H1 (cell line): ENCODE measurements at regions not wholly inside any gene's neighbourhood (a gene's known extent, or its start where the extent isn't known, plus 50 kb on each side); places are given as distances from the start of the nearest gene placed in this dataset.
"Not testable (repeated sequence)": the region's sequence is repeated elsewhere in the genome, so short reads cannot be mapped to it uniquely, and the experiment has no call there.

Experiments
- CTCF ChIA-PET: fragments of 300-600 bp; sonication (Branson Sonifier 250); formaldehyde crosslinking; loops from one replicate; lab custom pipeline; 2021; ENCODE audit not compliant: partially characterized antibody; lab: Charles Lee
- POLR2A ChIA-PET: fragments of 300-600 bp; sonication (Branson Sonifier 250); formaldehyde crosslinking; loops from one replicate; lab custom pipeline; 2021; ENCODE audit warnings: inconsistent platforms; ENCODE audit not compliant: partially characterized antibody; lab: Charles Lee
- DNase-seq, 2 experiments: peaks; one replicate each; pipeline versions ENCODE4 v3.0.0 to v3.0.0-alpha.2; 2010 to 2022; ENCODE audit warnings: low spot score in 2 of 2, low read depth in 1 of 2, mixed read lengths in 1 of 2
- FAIRE-seq: peaks from 2 replicates; lab custom pipeline; 2011; peaks lifted over from hg19 to GRCh38; lab: Jason Lieb, UNC
- H2AFZ ChIP-seq: 2 replicates; pipeline ENCODE4 v1.8.1; 2012; ENCODE audit warnings: low read length, inconsistent platforms
- H2AK5ac ChIP-seq: 2 replicates; pipeline ENCODE4 v1.6.1; 2013; ENCODE audit warnings: low read depth, low read length
- H2BK120ac ChIP-seq: replicated peaks from 2 replicates; pipeline ENCODE3; 2013; ENCODE audit warnings: low read depth, low read length, inconsistent platforms
- H2BK12ac ChIP-seq: 2 replicates; pipeline ENCODE4 v1.6.1; 2013; ENCODE audit warnings: low read depth, low read length
- H2BK15ac ChIP-seq: 2 replicates; pipeline ENCODE4 v1.6.1; 2013; ENCODE audit warnings: low read length
- H2BK20ac ChIP-seq: 2 replicates; pipeline ENCODE4 v1.6.1; 2013; ENCODE audit warnings: low read length
- H2BK5ac ChIP-seq: 2 replicates; pipeline ENCODE4 v1.6.1; 2013; ENCODE audit warnings: low read depth, low read length
- H3K14ac ChIP-seq: 2 replicates; pipeline ENCODE4 v1.6.1; 2013; ENCODE audit warnings: inconsistent platforms; ENCODE audit not compliant: insufficient read length
- H3K18ac ChIP-seq: 2 replicates; pipeline ENCODE4 v1.6.1; 2013; ENCODE audit warnings: low read length; ENCODE audit errors: extremely low read depth
- H3K23ac ChIP-seq: 2 replicates; pipeline ENCODE4 v1.6.1; 2013; ENCODE audit warnings: inconsistent platforms; ENCODE audit not compliant: insufficient read length
- H3K23me2 ChIP-seq: 2 replicates; pipeline ENCODE4 v1.6.1; 2013; ENCODE audit warnings: low read depth, low read length
- H3K27ac ChIP-seq: 2 replicates; pipeline ENCODE4 v1.6.1; 2011; ENCODE audit warnings: low read depth, low read length, inconsistent platforms
- H3K27me3 ChIP-seq, 4 experiments: replicated peaks in 1 of 4; 1 replicate in 1 of 4; 2 replicates in 3 of 4; pipeline versions ENCODE4 v1.6.1 to v1.8.1; 2011 to 2013; ENCODE audit warnings: low read length in 3 of 4, mild to moderate bottlenecking in 3 of 4, inconsistent platforms in 2 of 4, mixed read lengths in 2 of 4, moderate library complexity in 1 of 4; ENCODE audit not compliant: control insufficient read depth in 3 of 4, insufficient read depth in 3 of 4; ENCODE audit errors: extremely low read depth in 1 of 4
- H3K36me3 ChIP-seq, 4 experiments: 2 replicates each; pipeline versions ENCODE4 v1.6.1 to v1.8.1; 2011 to 2013; ENCODE audit warnings: mild to moderate bottlenecking in 4 of 4, low read length in 3 of 4, moderate library complexity in 2 of 4, control low read depth in 1 of 4, inconsistent platforms in 1 of 4; ENCODE audit not compliant: insufficient read depth in 4 of 4, control insufficient read depth in 2 of 4
- H3K4ac ChIP-seq: replicated peaks from 2 replicates; pipeline ENCODE3; 2013; ENCODE audit warnings: low read length, low read depth, mixed read lengths, inconsistent platforms; ENCODE audit not compliant: insufficient read length
- H3K4me1 ChIP-seq, 4 experiments: replicated peaks in 1 of 4; 1 replicate in 1 of 4; 2 replicates in 3 of 4; pipeline versions ENCODE4 v1.6.1 to v1.8.1; 2011 to 2013; ENCODE audit warnings: low read length in 3 of 4, inconsistent platforms in 2 of 4, mixed read lengths in 1 of 4; ENCODE audit not compliant: insufficient read depth in 4 of 4, control insufficient read depth in 3 of 4
- H3K4me2 ChIP-seq, 2 experiments: 2 replicates each; pipeline versions ENCODE4 v1.6.1 to v1.8.1; 2011 to 2013; ENCODE audit warnings: low read depth in 2 of 2, low read length in 2 of 2, control low read depth in 1 of 2, inconsistent platforms in 1 of 2, mild to moderate bottlenecking in 1 of 2; ENCODE audit not compliant: insufficient read depth in 1 of 2
- H3K4me3 ChIP-seq, 4 experiments: fragments of 200-600, 300-600 bp in 1 of 4; sonication (generic), shearing (Covaris generic), sonication (Bioruptor Twin) in 1 of 4; 2 replicates each; pipeline versions ENCODE4 v1.5.1 to v1.8.1; 2011 to 2016; ENCODE audit warnings: low read length in 4 of 4, low read depth in 3 of 4, control low read depth in 2 of 4, inconsistent platforms in 2 of 4, mild to moderate bottlenecking in 2 of 4, mixed read lengths in 1 of 4, moderate library complexity in 1 of 4; ENCODE audit not compliant: insufficient read depth in 2 of 4; ENCODE audit errors: extremely low read depth in 1 of 4
- H3K56ac ChIP-seq: replicated peaks from 2 replicates; pipeline ENCODE3; 2013; ENCODE audit warnings: low read depth, mild to moderate bottlenecking, mixed read lengths, low read length, inconsistent platforms; ENCODE audit not compliant: insufficient read length
- H3K79me1 ChIP-seq: 2 replicates; pipeline ENCODE4 v1.6.1; 2013; ENCODE audit warnings: low read depth, low read length, control low read depth
- H3K79me2 ChIP-seq, 2 experiments: 2 replicates each; pipeline versions ENCODE4 v1.6.1 to v1.8.1; 2012 to 2013; ENCODE audit warnings: low read length in 2 of 2, mild to moderate bottlenecking in 2 of 2, inconsistent platforms in 1 of 2; ENCODE audit not compliant: insufficient read depth in 2 of 2, control insufficient read depth in 1 of 2
- H3K9ac ChIP-seq, 4 experiments: replicated peaks in 1 of 4; 1 replicate in 1 of 4; 2 replicates in 3 of 4; pipeline versions ENCODE4 v1.6.1 to v1.8.1; 2011 to 2013; ENCODE audit warnings: low read depth in 3 of 4, low read length in 3 of 4, control low read depth in 2 of 4, mild to moderate bottlenecking in 2 of 4, moderate library complexity in 2 of 4, inconsistent platforms in 1 of 4; ENCODE audit errors: extremely low read depth in 1 of 4
- H3K9me3 ChIP-seq, 2 experiments: 2 replicates each; pipeline versions ENCODE4 v1.6.1 to v1.8.1; 2012 to 2013; ENCODE audit warnings: mild to moderate bottlenecking in 2 of 2, moderate library complexity in 2 of 2, control low read depth in 1 of 2, inconsistent platforms in 1 of 2, low read depth in 1 of 2, low read length in 1 of 2, mixed read lengths in 1 of 2; ENCODE audit not compliant: insufficient read depth in 2 of 2
- H4K20me1 ChIP-seq, 2 experiments: replicated peaks in 1 of 2; 2 replicates each; pipeline versions ENCODE3 to v1.8.1; 2011 to 2013; ENCODE audit warnings: inconsistent platforms in 2 of 2, low read length in 2 of 2, mild to moderate bottlenecking in 1 of 2; ENCODE audit not compliant: insufficient read depth in 2 of 2, control insufficient read depth in 1 of 2
- H4K5ac ChIP-seq: 2 replicates; pipeline ENCODE4 v1.6.1; 2013; ENCODE audit warnings: low read length, low read depth, mixed read lengths, inconsistent platforms; ENCODE audit not compliant: insufficient read length
- H4K8ac ChIP-seq: 2 replicates; pipeline ENCODE4 v1.8.0; 2013; ENCODE audit warnings: mild to moderate bottlenecking, moderate library complexity, low read length, inconsistent platforms; ENCODE audit not compliant: insufficient read depth; ENCODE audit errors: extremely low read depth
- H4K91ac ChIP-seq: replicated peaks from 2 replicates; pipeline ENCODE3; 2013; ENCODE audit warnings: low read length, mixed read lengths, inconsistent platforms; ENCODE audit not compliant: insufficient read length
- BACH1 ChIP-seq: IDR thresholded peaks from 2 replicates; pipeline ENCODE4 v1.6.1; 2012; ENCODE audit warnings: low read length, improper control_type of control experiment
- CEBPB ChIP-seq: IDR thresholded peaks from 2 replicates; pipeline ENCODE4 v1.6.1; 2012; ENCODE audit warnings: low read depth, low read length
- HDAC2 ChIP-seq, 2 experiments: fragments of 300-600 bp in 1 of 2; sonication (generic) in 1 of 2; IDR thresholded peaks; 2 replicates each; pipeline ENCODE4 v1.6.1; 2011 to 2012; ENCODE audit warnings: low read depth in 2 of 2, low read length in 2 of 2, mild to moderate bottlenecking in 2 of 2, moderate library complexity in 2 of 2, borderline replicate concordance in 1 of 2, inconsistent platforms in 1 of 2
- SP1 ChIP-seq: IDR thresholded peaks from 2 replicates; pipeline ENCODE4 v1.6.1; 2011; ENCODE audit warnings: low read depth, low read length
- WGBS, 2 experiments: shearing (Covaris generic) in 1 of 2; methylation state at CpG; one replicate each; pipeline versions ENCODE4 v1.1.6 to v1.1.7; 2013 to 2015; ENCODE audit warnings: low lambda C conversion rate in 2 of 2, mixed read lengths in 2 of 2, inconsistent platforms in 1 of 2, low coverage in 1 of 2, missing lambda C conversion rate in 1 of 2; ENCODE audit not compliant: insufficient replicate concordance in 2 of 2, insufficient coverage in 1 of 2, insufficient read length in 1 of 2; ENCODE audit errors: extremely low coverage in 1 of 2, missing lambda C conversion rate in 1 of 2; 5-methylcytosine and 5-hydroxymethylcytosine counted together

- not testable (repeated sequence) for H3K14ac ChIP-seq, H3K9ac ChIP-seq, H2BK20ac ChIP-seq, H4K91ac ChIP-seq, H3K36me3 ChIP-seq, H2AK5ac ChIP-seq, H3K56ac ChIP-seq, H2BK5ac ChIP-seq, H3K4me2 ChIP-seq, H3K18ac ChIP-seq, H3K79me2 ChIP-seq, H4K8ac ChIP-seq, H2BK12ac ChIP-seq, H4K20me1 ChIP-seq, H3K79me1 ChIP-seq, H2AFZ ChIP-seq, FAIRE-seq, H3K9me3 ChIP-seq, H3K23me2 ChIP-seq, H2BK120ac ChIP-seq, H3K23ac ChIP-seq, H2BK15ac ChIP-seq, H3K27ac ChIP-seq, H3K27me3 ChIP-seq, H3K4ac ChIP-seq
- peak; percentile 14; the same call in 1 of the 2 replicates for TF ChIP-seq SP1
- peak in 1 of 2 experiments; percentile 11; a peak in 1 of 4 replicates for TF ChIP-seq HDAC2 (IDR thresholded peaks at IDR 0.05; ENCODE audit: borderline replicate concordance in 1 of 2, low read depth in 2 of 2, low read length in 2 of 2)
- TF ChIP-seq CEBPB, result 0 out of 2 replicates have a peak, but pooled peaks have one; percentile 31
- TF ChIP-seq BACH1, result peak; percentile 40; the same call in 1 of the 2 replicates
- DNase-seq, result peak; percentile 87 to 93
- 46% methylated on average over 11 of the region's 15 CpGs; no CpG with 5 or more reads in 1 of the 2 experiments for WGBS, 2 experiments
- Histone ChIP-seq H3K4me3 (peak overlapping the region in 1 of 4 experiments; percentile 31; a peak in 1 of 8 replicates), H4K5ac (peak overlapping the region; percentile 81), H3K4me1 (peaks cover 0 to 20% (median 12%) of the 10 kb centered on the region in 4 experiments; a peak in 6 of 7 replicates)
- ChIA-PET CTCF (interaction anchor here (0.7 to 1.9 kb wide), 6 partner anchors 11 to 225 kb away, joined by 3 to 5 read pairs (median 4); no protein-coding TSS in a partner anchor), POLR2A (interaction anchor here (0.7 kb wide), 1 partner anchor 21 kb away, joined by 3 read pairs; no protein-coding TSS in a partner anchor)
These were observed 102.8 kb downstream of the FAM53A start for GRCh38 chr4:1581164-1581894.
